ENCODE measurements at regions not wholly inside any gene's neighbourhood (a gene's known extent, or its start where the extent isn't known, plus 50 kb on each side); places are given as distances from the start of the nearest gene placed in this dataset.

- in situ Hi-C loops (cut with MboI; ENCODE audit: low sequenced_read_pairs, unreplicated experiment), result no loop called here
- TF ChIP-seq CTCF (IDR thresholded peaks at IDR 0.05; ENCODE audit: borderline replicate concordance, control extremely low read depth, extremely low read depth, insufficient read depth, missing control alignments), result no peak
- no peak for DNase-seq (ENCODE audit: low spot score)
Measured at GRCh38 chr10:61321041-61321857, 131.9 kb downstream of the TMEM26 start.

DNA sequence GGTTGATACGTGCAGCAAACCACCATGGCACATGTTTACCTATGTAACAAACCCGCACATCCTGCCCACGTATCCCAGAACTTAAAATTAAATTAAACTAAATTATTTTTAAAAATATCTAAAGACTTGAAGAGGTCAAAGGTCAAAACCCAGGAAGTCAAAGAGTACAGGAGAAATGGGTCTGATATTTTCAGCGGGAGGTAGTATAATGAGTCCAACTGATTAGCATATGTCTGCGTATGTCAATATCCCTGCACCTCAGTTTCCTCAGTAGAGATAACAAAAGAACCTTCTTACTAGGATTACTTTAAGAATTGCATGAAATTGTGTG, 133.0 kb downstream of the TMEM26 start:
- no peak for DNase-seq (ENCODE audit: low spot score)
- no peak for TF ChIP-seq CTCF (IDR thresholded peaks at IDR 0.05; ENCODE audit: borderline replicate concordance, control extremely low read depth, extremely low read depth, insufficient read depth, missing control alignments)
- in situ Hi-C loops (cut with MboI; ENCODE audit: low sequenced_read_pairs, unreplicated experiment), result no loop called here

DNA sequence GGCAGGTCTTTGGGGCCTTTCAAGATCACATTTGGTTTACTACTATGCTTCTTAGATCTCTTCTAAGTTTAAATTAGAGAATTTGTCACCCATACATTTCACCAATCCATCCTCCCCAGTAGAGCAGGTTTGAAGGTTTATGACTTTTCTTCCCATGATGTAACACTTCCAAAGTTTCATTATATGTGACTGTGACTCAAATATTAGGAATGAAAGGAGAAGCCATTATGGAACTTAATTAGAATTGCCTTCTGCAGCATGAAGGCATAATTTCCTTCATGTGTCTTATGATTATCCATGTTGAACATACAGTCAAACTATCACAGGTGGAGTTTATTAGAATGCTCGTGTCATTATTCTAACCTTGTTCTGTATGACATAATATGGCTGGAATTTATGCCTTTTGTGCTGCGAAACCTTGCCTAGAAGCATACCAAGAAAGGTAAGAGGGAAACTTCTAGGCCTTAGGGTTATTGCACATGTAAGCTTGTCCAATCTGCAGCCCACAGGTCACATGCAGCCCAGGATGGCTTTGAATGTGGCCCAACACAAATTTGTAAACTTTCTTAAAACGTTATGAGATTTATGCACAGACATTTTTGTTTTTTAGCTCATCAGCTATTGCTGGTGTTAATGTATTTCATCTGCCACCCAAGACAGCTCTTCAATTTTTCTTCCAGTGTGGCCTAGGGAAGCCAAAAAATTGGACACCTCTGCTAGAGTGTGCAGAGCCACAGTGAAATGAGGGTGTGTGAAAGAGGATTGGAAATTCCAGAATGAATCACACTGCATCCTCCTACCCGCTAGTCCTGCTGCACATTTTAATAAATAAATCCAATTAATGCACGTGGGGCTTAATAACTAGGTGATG, 133.6 kb downstream of the TMEM26 start:
- in situ Hi-C loops (cut with MboI; ENCODE audit: low sequenced_read_pairs, unreplicated experiment), result no loop called here
- DNase-seq (ENCODE audit: low spot score), result no peak
- no peak for TF ChIP-seq CTCF (IDR thresholded peaks at IDR 0.05; ENCODE audit: borderline replicate concordance, control extremely low read depth, extremely low read depth, insufficient read depth, missing control alignments)

- in situ Hi-C loops (cut with MboI; ENCODE audit: low sequenced_read_pairs, unreplicated experiment), result no loop called here
- no peak for DNase-seq (ENCODE audit: low spot score)
- TF ChIP-seq CTCF (IDR thresholded peaks at IDR 0.05; ENCODE audit: borderline replicate concordance, control extremely low read depth, extremely low read depth, insufficient read depth, missing control alignments), result no peak
Measured at GRCh38 chr10:61318429-61318828, 134.8 kb downstream of the TMEM26 start.

DNA sequence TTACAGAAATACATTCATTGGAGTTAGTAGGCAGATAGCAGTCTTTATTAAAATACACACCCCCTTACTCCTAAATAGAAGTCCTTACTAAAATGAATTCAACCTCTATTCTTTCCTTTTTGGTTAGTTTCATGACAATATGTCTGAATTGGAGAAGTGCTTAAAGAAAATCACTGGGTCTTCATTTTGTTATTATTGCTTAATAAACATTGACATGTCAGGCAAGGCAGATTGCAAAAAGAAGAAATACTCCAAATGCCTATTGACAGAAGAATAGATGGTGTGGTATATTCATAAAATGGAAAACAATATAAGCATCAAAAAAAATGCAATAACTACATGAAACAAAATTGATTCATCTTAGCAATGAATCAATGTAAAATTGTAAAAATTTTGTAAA, 135.5 kb downstream of the TMEM26 start:
- DNase-seq (ENCODE audit: low spot score), result no peak
- in situ Hi-C loops (cut with MboI; ENCODE audit: low sequenced_read_pairs, unreplicated experiment), result no loop called here
- TF ChIP-seq CTCF (IDR thresholded peaks at IDR 0.05; ENCODE audit: borderline replicate concordance, control extremely low read depth, extremely low read depth, insufficient read depth, missing control alignments), result no peak

- no peak for TF ChIP-seq CTCF (IDR thresholded peaks at IDR 0.05; ENCODE audit: borderline replicate concordance, control extremely low read depth, extremely low read depth, insufficient read depth, missing control alignments)
- in situ Hi-C loops (cut with MboI; ENCODE audit: low sequenced_read_pairs, unreplicated experiment), result no loop called here
- no peak for DNase-seq (ENCODE audit: low spot score)
Measured at GRCh38 chr10:61316676-61317265, 136.4 kb downstream of the TMEM26 start.
